ENCODE measurements at regions not wholly inside any gene's neighbourhood (a gene's known extent, or its start where the extent isn't known, plus 50 kb on each side); places are given as distances from the start of the nearest gene placed in this dataset.

DNA sequence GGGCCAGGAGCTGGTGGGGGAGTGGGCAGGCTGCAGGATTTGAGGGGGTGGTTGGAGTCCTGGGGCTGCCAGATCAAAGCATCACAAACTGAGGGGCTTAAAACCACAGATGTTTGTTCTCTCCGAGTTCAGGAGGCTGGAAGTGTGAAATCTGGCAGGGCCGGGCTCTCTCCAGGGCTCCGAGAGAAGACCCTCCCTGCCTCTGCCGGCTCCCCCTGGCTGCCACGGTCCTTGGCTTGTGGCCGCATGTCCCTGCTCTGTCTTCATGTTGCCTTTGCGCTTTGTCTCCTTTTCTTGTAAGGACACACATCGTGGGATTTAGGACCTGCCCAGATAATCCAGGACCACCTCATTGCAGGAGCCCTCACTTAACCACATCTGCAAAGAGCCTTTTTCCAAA, 139.8 kb upstream of the GSE1 start:
- TF ChIP-seq CTCF (optimal IDR thresholded peaks at IDR 0.05 in 1 of 3, IDR thresholded peaks at IDR 0.05 in 1 of 3, conservative IDR thresholded peaks at IDR 0.05 in 1 of 3; ENCODE audit: extremely low read depth in 1 of 3, insufficient read depth in 2 of 3, low read length in 3 of 3) (no peak), EZH2 (IDR thresholded peaks at IDR 0.05; ENCODE audit: low read length) (no peak)
